Panc1 (cell line): ENCODE measurements at regions not wholly inside any gene's neighbourhood (a gene's known extent, or its start where the extent isn't known, plus 50 kb on each side); places are given as distances from the start of the nearest gene placed in this dataset.

Experiments
- ATAC-seq: fragments of 200-7000 bp; cut with Tn5 transposase; 2 replicates; pipeline ENCODE4 v1.9.1; 2020; ENCODE audit warnings: mild to moderate bottlenecking, moderate library complexity
- BruUV-seq: library from RNA; stranded (reverse); fragments of 400-500 nt; replicated peaks from 2 replicates; lab custom pipeline; 2021; lab: Mats Ljungman, UMichigan
- CTCF ChIA-PET: fragments of 300-600 bp; sonication (Branson Sonifier 250); formaldehyde crosslinking; loops from one replicate; lab custom pipeline; 2022; ENCODE audit warnings: antibody characterized with exemption; lab: Charles Lee
- POLR2A ChIA-PET: fragments of 300-600 bp; sonication (Branson Sonifier 250); formaldehyde crosslinking; loops from one replicate; lab custom pipeline; 2022; ENCODE audit warnings: antibody characterized with exemption; lab: Charles Lee
- DNase-seq: peaks from one replicate; pipeline ENCODE4 v3.0.0-alpha.2; 2010; ENCODE audit warnings: low read depth, low spot score
- H3K27ac ChIP-seq: 2 replicates; pipeline ENCODE4 v1.5.1; 2011; ENCODE audit warnings: mild to moderate bottlenecking, low read length, inconsistent platforms
- H3K27me3 ChIP-seq: fragments of 200-500 bp; sonication (Bioruptor generic); 2 replicates; pipeline ENCODE4 v1.6.0; 2014; ENCODE audit warnings: low read length, inconsistent platforms; ENCODE audit not compliant: control insufficient read depth, insufficient read depth
- H3K36me3 ChIP-seq: fragments of 200-500 bp; sonication (Bioruptor generic); 2 replicates; pipeline ENCODE4 v1.5.1; 2014; ENCODE audit warnings: inconsistent platforms, mild to moderate bottlenecking, low read length, moderate library complexity; ENCODE audit not compliant: control insufficient read depth, insufficient read depth
- H3K4me1 ChIP-seq: 2 replicates; pipeline ENCODE4 v1.5.1; 2011; ENCODE audit warnings: inconsistent platforms, mild to moderate bottlenecking, low read length, moderate library complexity; ENCODE audit not compliant: control insufficient read depth, insufficient read depth
- H3K4me3 ChIP-seq, 2 experiments: 2 replicates each; pipeline ENCODE4 v1.5.1; 2011 to 2012; ENCODE audit warnings: low read depth in 2 of 2, low read length in 2 of 2, mild to moderate bottlenecking in 2 of 2, inconsistent platforms in 1 of 2, moderate library complexity in 1 of 2
- H3K9me3 ChIP-seq: fragments of 200-500 bp; sonication (Bioruptor generic); 2 replicates; pipeline ENCODE4 v1.5.1; 2014; ENCODE audit warnings: low read depth, mild to moderate bottlenecking, inconsistent platforms, low read length, moderate library complexity; ENCODE audit not compliant: control insufficient read depth, insufficient read depth
- CTCF ChIP-seq: fragments of 450-650 bp; IDR thresholded peaks from 2 replicates; pipeline ENCODE4 v1.5.1; 2017; ENCODE audit warnings: mild to moderate bottlenecking
- POLR2AphosphoS5 ChIP-seq: IDR thresholded peaks from 2 replicates; pipeline ENCODE4 v1.6.1; 2012; ENCODE audit warnings: mild to moderate bottlenecking, low read depth, low read length, moderate library complexity
- SIN3A ChIP-seq: IDR thresholded peaks from 2 replicates; pipeline ENCODE4 v1.6.1; 2012; ENCODE audit warnings: low read depth, mild to moderate bottlenecking, low read length, moderate library complexity, borderline replicate concordance; ENCODE audit not compliant: insufficient read depth
- TCF7L2 ChIP-seq: IDR thresholded peaks from 2 replicates; pipeline ENCODE4 v1.6.1; 2011; ENCODE audit warnings: mild to moderate bottlenecking, low read depth, low read length, inconsistent platforms
- in situ Hi-C: cut with HindIII; loops from 2 replicates; pipeline ENCODE4 v1.10.0; 2016; ENCODE audit warnings: low sequenced_read_pairs, low pct_unique_long_range_greater_than_20kb
- intact Hi-C: fragments of 100-400 bp; cut with micrococcal nuclease; formaldehyde crosslinking; loops from one replicate; pipeline ENCODE4 v1.10.0; 2022; ENCODE audit not compliant: unreplicated experiment
- TF ChIP-seq, protein P1 (sequence below), 2 experiments: IDR thresholded peaks; 2 replicates each; pipeline ENCODE4 v1.6.1; 2011 to 2012; ENCODE audit warnings: low read depth in 2 of 2, control low read depth in 1 of 2, low read length in 1 of 2, mild to moderate bottlenecking in 1 of 2, moderate library complexity in 1 of 2; ENCODE audit not compliant: insufficient read depth in 1 of 2

DNA sequence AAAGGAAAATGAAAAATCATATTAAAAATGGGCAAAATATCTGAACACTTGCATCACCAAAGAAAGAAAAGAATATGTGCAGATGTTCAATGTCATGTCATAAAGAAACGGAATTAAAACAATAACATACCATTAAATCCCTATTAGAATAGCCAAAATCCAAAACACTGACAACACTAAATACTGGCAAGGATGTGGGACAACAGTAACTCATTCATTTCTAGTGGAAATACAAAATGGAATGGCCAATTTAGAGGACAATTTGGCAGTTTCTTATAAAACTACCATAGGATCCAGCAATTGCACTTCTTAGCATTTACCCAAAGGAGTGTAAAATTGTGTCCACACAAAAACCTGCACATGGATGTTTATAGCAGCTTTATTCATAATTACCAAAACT, 542.5 kb upstream of the UBE2E2 start:
- ATAC-seq, result no peak
- H3K27ac ChIP-seq, result no peak overlapping the region
- no peaks in the 10 kb centered on the region for H3K36me3 ChIP-seq
- no TSS peak for BruUV-seq
- intact Hi-C loops, result no loop called here
- H3K27me3 ChIP-seq, result no peaks in the 10 kb centered on the region
- ChIA-PET CTCF (no interaction called here), POLR2A (no interaction called here)
- DNase-seq, result no peak
- TF ChIP-seq POLR2AphosphoS5 (no peak), CTCF (no peak), TCF7L2 (no peak), SIN3A (no peak)
- TF ChIP-seq, protein P1, sequence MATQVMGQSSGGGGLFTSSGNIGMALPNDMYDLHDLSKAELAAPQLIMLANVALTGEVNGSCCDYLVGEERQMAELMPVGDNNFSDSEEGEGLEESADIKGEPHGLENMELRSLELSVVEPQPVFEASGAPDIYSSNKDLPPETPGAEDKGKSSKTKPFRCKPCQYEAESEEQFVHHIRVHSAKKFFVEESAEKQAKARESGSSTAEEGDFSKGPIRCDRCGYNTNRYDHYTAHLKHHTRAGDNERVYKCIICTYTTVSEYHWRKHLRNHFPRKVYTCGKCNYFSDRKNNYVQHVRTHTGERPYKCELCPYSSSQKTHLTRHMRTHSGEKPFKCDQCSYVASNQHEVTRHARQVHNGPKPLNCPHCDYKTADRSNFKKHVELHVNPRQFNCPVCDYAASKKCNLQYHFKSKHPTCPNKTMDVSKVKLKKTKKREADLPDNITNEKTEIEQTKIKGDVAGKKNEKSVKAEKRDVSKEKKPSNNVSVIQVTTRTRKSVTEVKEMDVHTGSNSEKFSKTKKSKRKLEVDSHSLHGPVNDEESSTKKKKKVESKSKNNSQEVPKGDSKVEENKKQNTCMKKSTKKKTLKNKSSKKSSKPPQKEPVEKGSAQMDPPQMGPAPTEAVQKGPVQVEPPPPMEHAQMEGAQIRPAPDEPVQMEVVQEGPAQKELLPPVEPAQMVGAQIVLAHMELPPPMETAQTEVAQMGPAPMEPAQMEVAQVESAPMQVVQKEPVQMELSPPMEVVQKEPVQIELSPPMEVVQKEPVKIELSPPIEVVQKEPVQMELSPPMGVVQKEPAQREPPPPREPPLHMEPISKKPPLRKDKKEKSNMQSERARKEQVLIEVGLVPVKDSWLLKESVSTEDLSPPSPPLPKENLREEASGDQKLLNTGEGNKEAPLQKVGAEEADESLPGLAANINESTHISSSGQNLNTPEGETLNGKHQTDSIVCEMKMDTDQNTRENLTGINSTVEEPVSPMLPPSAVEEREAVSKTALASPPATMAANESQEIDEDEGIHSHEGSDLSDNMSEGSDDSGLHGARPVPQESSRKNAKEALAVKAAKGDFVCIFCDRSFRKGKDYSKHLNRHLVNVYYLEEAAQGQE (IDR thresholded peaks at IDR 0.05; ENCODE audit: insufficient read depth in 1 of 2, low read depth in 2 of 2, low read length in 1 of 2), result no peak
- no peak overlapping the region for H3K4me3 ChIP-seq
- in situ Hi-C loops, result no loop called here
- H3K9me3 ChIP-seq, result no peaks in the 10 kb centered on the region
- H3K4me1 ChIP-seq, result no peaks in the 10 kb centered on the region

GRCh38 chr3:22661121-22661700, 541.9 kb upstream of the UBE2E2 start:
- no peaks in the 10 kb centered on the region for H3K4me1 ChIP-seq
- ATAC-seq, result no peak
- H3K27ac ChIP-seq, result no peak overlapping the region
- TF ChIP-seq POLR2AphosphoS5 (no peak), CTCF (no peak), SIN3A (no peak), TCF7L2 (no peak)
- TF ChIP-seq, protein P1 (IDR thresholded peaks at IDR 0.05; ENCODE audit: insufficient read depth in 1 of 2, low read depth in 2 of 2, low read length in 1 of 2), result no peak
- no peak for DNase-seq
- intact Hi-C loops (no loop called here), in situ Hi-C loops (no loop called here)
- no TSS peak for BruUV-seq
- H3K9me3 ChIP-seq, result no peaks in the 10 kb centered on the region
- no peak overlapping the region for H3K4me3 ChIP-seq
- ChIA-PET CTCF (no interaction called here), POLR2A (no interaction called here)
- no peaks in the 10 kb centered on the region for H3K36me3 ChIP-seq
- H3K27me3 ChIP-seq, result no peaks in the 10 kb centered on the region
